Gastroesophageal sphincter (tissue), 4 donors: ENCODE measurements at regions not wholly inside any gene's neighbourhood (a gene's known extent, or its start where the extent isn't known, plus 50 kb on each side); places are given as distances from the start of the nearest gene placed in this dataset.

Source experiments
- ATAC-seq: fragments of 150-250 bp; one replicate; pipeline ENCODE4 v1.9.1; 2016; ENCODE audit warnings: mild to moderate bottlenecking, moderate library complexity
- H3K27ac ChIP-seq, 4 donors: fragments of 200-600 bp; sonication (generic) in 3 of 4; 1 replicate in 3 of 4; 2 replicates in 1 of 4; pipeline ENCODE4 v1.5.1; 2016 to 2019
- H3K27me3 ChIP-seq: fragments of 200-600 bp; sonication (generic); one replicate; pipeline ENCODE4 v1.5.1; 2019
- H3K36me3 ChIP-seq, 2 donors: fragments of 200-600 bp; sonication (generic); one replicate each; pipeline ENCODE4 v1.5.1; 2019; ENCODE audit warnings: control low read depth in 1 of 2
- H3K4me1 ChIP-seq, 3 donors: fragments of 200-600 bp; sonication (generic); 1 replicate in 2 of 3; 2 replicates in 1 of 3; pipeline ENCODE4 v1.5.1; 2016 to 2019; ENCODE audit warnings: control low read depth in 2 of 3
- H3K4me3 ChIP-seq, 2 donors: fragments of 200-600 bp; sonication (generic); one replicate each; pipeline ENCODE4 v1.5.1; 2019; ENCODE audit warnings: mild to moderate bottlenecking in 1 of 2, moderate library complexity in 1 of 2
- H3K9me3 ChIP-seq, 3 donors: fragments of 200-600 bp; sonication (generic); one replicate each; pipeline ENCODE4 v1.5.1; 2017 to 2019; ENCODE audit warnings: control low read depth in 2 of 3
- EP300 ChIP-seq: sonication (generic); formaldehyde crosslinking; IDR thresholded peaks from one replicate; pipeline ENCODE4 v1.6.1; 2017; ENCODE audit warnings: antibody characterized with exemption, mild to moderate bottlenecking
- POLR2A ChIP-seq, 2 donors: fragments of 450-650 bp; IDR thresholded peaks; one replicate each; pipeline ENCODE4 v1.6.1; 2017; ENCODE audit warnings: antibody characterized with exemption in 2 of 2, mild to moderate bottlenecking in 2 of 2, moderate library complexity in 1 of 2
- POLR2AphosphoS5 ChIP-seq: sonication (generic); formaldehyde crosslinking; IDR thresholded peaks from one replicate; pipeline ENCODE4 v1.6.1; 2017; ENCODE audit warnings: antibody characterized with exemption
- WGBS, 2 donors: methylation state at CpG; one replicate each; pipeline ENCODE4 v1.1.5; 2018; ENCODE audit warnings: low coverage in 1 of 2; 5-methylcytosine and 5-hydroxymethylcytosine counted together
- TF ChIP-seq, protein P1 (sequence below), 4 experiments: fragments of 200-600 bp in 2 of 4; fragments of 450-650 bp in 2 of 4; sonication (generic) in 1 of 4; IDR thresholded peaks; one replicate each; pipeline ENCODE4 v1.5.1; 2017 to 2019; ENCODE audit warnings: antibody characterized with exemption in 4 of 4, mild to moderate bottlenecking in 2 of 4, moderate library complexity in 2 of 4

- Histone ChIP-seq H3K4me3 (no peak overlapping the region), H3K4me1 (peaks cover 0 to 16% (median 15%) of the 10 kb centered on the region in 3 donors), H3K36me3 (no peaks in the 10 kb centered on the region), H3K27ac (peak overlapping the region in 3 of 4 donors; percentile 51 to 68 (median 57)), H3K27me3 (no peaks in the 10 kb centered on the region), H3K9me3 (no peaks in the 10 kb centered on the region)
- WGBS, 2 donors = 80% methylated on average over 1 of the region's 12 CpGs; no CpG with 5 or more reads in 1 of the 2 donors
- TF ChIP-seq, protein P1, sequence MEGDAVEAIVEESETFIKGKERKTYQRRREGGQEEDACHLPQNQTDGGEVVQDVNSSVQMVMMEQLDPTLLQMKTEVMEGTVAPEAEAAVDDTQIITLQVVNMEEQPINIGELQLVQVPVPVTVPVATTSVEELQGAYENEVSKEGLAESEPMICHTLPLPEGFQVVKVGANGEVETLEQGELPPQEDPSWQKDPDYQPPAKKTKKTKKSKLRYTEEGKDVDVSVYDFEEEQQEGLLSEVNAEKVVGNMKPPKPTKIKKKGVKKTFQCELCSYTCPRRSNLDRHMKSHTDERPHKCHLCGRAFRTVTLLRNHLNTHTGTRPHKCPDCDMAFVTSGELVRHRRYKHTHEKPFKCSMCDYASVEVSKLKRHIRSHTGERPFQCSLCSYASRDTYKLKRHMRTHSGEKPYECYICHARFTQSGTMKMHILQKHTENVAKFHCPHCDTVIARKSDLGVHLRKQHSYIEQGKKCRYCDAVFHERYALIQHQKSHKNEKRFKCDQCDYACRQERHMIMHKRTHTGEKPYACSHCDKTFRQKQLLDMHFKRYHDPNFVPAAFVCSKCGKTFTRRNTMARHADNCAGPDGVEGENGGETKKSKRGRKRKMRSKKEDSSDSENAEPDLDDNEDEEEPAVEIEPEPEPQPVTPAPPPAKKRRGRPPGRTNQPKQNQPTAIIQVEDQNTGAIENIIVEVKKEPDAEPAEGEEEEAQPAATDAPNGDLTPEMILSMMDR (IDR thresholded peaks at IDR 0.05) = no peak
- TF ChIP-seq EP300 (no peak), POLR2AphosphoS5 (no peak), POLR2A (IDR thresholded peaks at IDR 0.05) (no peak)
- ATAC-seq = peak; percentile 29
These were observed 94.7 kb upstream of the TNRC6C start for GRCh38 chr17:77863814-77864161.

- TF ChIP-seq, protein P1 (IDR thresholded peaks at IDR 0.05) = no peak
- TF ChIP-seq POLR2AphosphoS5 = no peak
- TF ChIP-seq POLR2A (IDR thresholded peaks at IDR 0.05) = no peak
- no peak for TF ChIP-seq EP300
- Histone ChIP-seq H3K27me3 (no peaks in the 10 kb centered on the region), H3K4me1 (peaks cover 0 to 16% (median 15%) of the 10 kb centered on the region in 3 donors), H3K9me3 (no peaks in the 10 kb centered on the region), H3K27ac (peak overlapping the region in 3 of 4 donors; percentile 51 to 68 (median 57)), H3K36me3 (no peaks in the 10 kb centered on the region), H3K4me3 (no peak overlapping the region)
- ATAC-seq = peak; percentile 23
- WGBS, 2 donors = 54 to 76% methylated on average over 4 to 5 of the region's 21 CpGs
These were observed 94.0 kb upstream of the TNRC6C start for GRCh38 chr17:77864234-77865111.

GRCh38 chr17:77865112-77865611 is 93.3 kb upstream of the TNRC6C start:
- H3K27me3 ChIP-seq = no peaks in the 10 kb centered on the region

GRCh38 chr17:77865716-77866115 is 92.8 kb upstream of the TNRC6C start:
- Histone ChIP-seq H3K36me3 (no peaks in the 10 kb centered on the region), H3K9me3 (no peaks in the 10 kb centered on the region), H3K27ac (peak overlapping the region in 2 of 4 donors; percentile 48 to 68), H3K4me1 (peaks cover 0 to 16% (median 15%) of the 10 kb centered on the region in 3 donors), H3K4me3 (no peak overlapping the region), H3K27me3 (no peaks in the 10 kb centered on the region)
- WGBS, 2 donors = 24 to 61% methylated on average over 3 of the region's 3 CpGs
- TF ChIP-seq POLR2AphosphoS5 = no peak
- TF ChIP-seq, protein P1 (IDR thresholded peaks at IDR 0.05) = no peak
- TF ChIP-seq POLR2A (IDR thresholded peaks at IDR 0.05) = no peak
- TF ChIP-seq EP300 = no peak
- no peak for ATAC-seq

More at GRCh38 chr17:77865112-77865611, 93.3 kb upstream of the TNRC6C start:
- Histone ChIP-seq H3K4me3 (no peak overlapping the region), H3K27ac (peak overlapping the region in 3 of 4 donors; percentile 48 to 68 (median 51)), H3K9me3 (no peaks in the 10 kb centered on the region), H3K4me1 (peaks cover 0 to 16% (median 15%) of the 10 kb centered on the region in 3 donors), H3K36me3 (no peaks in the 10 kb centered on the region)
- ATAC-seq = peak; percentile 15
- no CpG with 5 or more reads among the region's 22 CpGs for WGBS, 2 donors
- TF ChIP-seq EP300 (no peak), POLR2AphosphoS5 (no peak), POLR2A (IDR thresholded peaks at IDR 0.05) (no peak)
- TF ChIP-seq, protein P1 (IDR thresholded peaks at IDR 0.05) = no peak
